GM19023 (cell line): ENCODE measurements at regions not wholly inside any gene's neighbourhood (a gene's known extent, or its start where the extent isn't known, plus 50 kb on each side); places are given as distances from the start of the nearest gene placed in this dataset.

ENCODE experiments used
- ATAC-seq: cut with Tn5 transposase; IDR thresholded peaks from one replicate; pipeline ENCODE4 v1.9.1; 2021; ENCODE audit warnings: mild to moderate bottlenecking, moderate library complexity; ENCODE audit not compliant: unreplicated experiment

DNA sequence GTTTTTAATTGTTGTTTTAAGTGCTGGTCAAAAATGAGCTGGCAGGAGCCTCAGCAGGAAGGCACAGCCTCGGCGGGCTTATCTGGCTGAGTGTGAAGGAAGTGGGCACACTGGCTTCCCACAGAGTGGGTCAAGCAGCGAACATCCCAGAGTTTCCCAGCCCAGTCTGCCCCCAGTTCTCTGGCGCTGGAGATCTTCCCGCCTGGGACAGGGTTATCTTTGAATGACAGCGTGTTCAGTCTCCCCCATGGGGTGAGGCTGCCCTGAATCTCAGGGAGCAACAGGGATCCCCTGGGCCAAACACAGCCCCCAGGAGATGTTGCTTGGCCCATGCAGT lies 122.2 kb upstream of the PTPN1 start:
- no peak for ATAC-seq

DNA sequence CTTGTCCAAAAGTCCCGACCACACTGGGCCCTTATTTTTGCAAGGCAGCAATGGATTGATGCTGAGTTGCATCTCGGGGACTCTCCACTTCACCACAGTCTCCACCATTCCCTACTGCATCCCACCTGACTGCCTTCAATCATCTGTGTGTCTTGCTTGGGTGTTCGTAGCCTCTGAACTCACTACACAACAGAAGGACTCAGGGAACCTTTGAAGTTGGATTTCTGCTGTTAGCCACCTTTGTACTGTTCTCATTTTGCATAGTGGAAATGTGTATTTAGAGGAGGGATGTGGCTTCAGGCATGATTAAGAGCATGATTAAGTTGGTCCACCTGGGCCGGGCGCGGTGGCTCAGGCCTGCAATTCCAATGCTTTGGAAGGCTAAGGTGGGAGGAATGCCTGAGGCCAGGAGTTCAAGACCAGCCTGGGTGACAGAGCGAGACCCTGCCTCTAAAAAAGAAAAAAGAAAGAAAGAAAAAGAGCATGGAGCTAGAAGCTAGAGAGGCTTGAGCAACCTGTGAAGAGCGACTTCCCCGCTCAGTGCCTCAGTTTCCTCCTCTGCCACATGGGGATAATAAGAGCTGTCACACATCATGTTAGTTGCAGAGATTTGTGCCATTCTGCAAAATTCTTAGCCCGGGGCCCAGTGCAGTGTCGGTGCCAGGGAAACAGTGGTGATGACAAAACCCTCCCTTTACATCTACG lies 121.3 kb upstream of the PTPN1 start:
- ATAC-seq, result no peak

GRCh38 chr20:50389438-50389807 lies 120.8 kb upstream of the PTPN1 start:
- no peak for ATAC-seq

DNA sequence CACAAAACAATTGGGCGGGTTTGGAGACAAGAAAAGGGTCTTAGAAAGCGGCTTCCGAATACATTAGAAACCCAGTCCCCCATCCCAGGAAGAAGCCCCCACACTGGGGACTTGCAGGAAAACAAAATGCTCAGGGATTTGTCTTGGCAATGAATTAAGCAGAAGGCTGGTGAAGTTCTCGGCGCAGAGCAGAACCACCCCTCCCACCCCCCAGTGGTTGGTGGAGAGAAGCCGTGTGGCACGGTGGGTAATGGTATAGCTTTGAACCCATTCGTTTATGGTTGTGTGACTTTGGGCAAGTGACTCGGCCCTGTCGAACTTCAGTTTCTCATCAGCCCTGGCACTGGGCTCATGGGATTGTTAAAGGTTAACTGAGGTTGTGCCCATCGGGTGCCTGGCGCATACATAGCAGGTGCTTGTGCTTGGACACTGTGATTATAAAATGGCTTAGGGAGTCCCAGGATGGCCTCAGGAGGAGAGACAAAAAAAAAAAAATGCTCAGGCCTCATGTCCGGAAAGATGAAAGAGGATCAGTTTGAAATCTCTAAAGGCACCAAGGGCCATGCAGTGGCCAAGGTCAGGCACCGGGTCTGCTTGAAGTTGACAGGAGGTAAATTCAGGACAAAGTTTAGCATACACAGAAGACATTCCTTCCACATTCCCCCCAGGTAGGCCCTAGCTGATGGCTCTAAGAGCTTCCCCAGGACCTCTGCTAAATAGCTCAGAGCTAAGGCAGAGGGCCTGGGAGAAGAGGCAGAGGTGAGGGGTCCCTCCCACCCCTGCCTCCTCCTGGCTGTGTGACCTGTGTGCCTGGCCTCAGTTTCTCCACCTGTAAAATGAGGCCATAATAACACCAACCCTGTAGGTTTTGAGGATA lies 120.1 kb upstream of the PTPN1 start:
- ATAC-seq, result no peak

- ATAC-seq, result no peak
These were observed 119.3 kb upstream of the PTPN1 start for GRCh38 chr20:50390685-50391443.

- no peak for ATAC-seq
These were observed 118.6 kb upstream of the PTPN1 start for GRCh38 chr20:50391444-50392137.

- ATAC-seq, result no peak
These were observed 117.9 kb upstream of the PTPN1 start for GRCh38 chr20:50392138-50392866.

- no peak for ATAC-seq
These were observed 116.9 kb upstream of the PTPN1 start for GRCh38 chr20:50393242-50393641.

DNA sequence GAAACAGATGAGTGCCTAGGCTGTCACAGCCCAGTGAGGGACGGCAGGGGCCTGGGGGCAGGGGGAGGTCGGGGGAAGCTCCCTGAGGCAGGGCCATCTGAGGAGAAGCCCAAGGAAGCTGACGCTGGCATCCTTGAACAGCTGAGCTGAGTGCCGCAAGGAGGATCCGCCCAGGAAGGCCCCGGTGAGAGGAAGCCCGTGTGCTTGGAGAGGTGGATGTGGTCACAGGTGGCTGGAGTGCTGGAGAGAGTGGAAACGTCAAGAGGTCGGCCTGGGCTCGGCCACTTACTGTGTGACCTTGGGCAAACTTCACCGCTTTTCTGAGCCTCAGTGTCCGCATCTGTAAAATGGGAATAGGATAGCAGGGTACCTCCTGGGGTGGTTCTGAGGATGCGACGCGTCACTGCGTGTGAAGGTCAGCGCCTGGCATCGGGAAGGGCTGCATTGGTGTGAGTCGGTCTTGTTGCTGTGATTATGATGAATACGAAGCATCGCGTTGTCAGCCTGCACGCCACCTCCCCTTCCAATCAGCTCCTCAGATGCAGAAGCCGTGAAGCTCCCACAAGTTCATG lies 116.1 kb upstream of the PTPN1 start:
- ATAC-seq, result no peak

DNA sequence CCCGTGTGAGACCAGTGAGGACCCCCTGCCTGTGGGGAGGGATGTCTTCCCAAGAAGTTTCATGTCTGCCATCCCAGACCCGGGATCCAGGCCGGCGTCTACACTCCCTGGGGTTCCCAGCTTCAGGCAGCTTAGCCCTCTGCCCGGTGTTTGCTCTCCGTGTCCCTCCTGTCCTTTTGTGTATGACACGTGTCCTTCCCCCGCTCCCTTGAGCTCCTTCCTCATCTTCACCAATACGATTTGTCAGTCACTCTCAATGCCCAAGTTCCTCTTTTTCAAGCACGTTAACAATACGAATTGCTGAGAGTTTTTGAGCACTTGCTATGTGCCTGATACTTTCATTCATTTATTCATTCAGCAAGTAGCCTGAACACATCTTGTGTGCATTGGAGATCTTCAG lies 115.6 kb upstream of the PTPN1 start:
- ATAC-seq, result no peak

DNA sequence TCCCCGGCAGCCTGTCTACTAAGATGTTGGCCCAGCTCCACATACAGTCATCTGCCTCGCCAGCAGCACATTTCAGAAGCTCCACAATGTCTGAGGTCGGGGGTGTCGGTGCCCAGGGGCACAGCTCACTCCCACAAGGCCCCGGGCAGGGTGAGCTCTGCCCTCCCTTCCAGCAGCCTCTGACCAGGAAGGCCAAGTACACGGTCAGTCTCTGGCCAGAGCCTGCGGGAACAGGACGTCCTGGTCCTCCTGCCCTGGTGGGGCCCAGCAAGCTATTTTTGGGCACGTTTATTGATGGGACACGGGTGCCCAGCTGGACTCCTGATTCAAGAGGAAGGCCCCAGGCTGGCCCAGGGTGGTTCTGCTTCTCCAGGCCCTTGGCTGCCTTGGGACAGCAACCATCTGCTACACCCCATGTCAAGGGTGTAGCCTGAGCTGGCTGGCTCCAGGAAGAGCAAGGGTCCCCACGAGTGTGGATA lies 114.9 kb upstream of the PTPN1 start:
- ATAC-seq, result no peak

DNA sequence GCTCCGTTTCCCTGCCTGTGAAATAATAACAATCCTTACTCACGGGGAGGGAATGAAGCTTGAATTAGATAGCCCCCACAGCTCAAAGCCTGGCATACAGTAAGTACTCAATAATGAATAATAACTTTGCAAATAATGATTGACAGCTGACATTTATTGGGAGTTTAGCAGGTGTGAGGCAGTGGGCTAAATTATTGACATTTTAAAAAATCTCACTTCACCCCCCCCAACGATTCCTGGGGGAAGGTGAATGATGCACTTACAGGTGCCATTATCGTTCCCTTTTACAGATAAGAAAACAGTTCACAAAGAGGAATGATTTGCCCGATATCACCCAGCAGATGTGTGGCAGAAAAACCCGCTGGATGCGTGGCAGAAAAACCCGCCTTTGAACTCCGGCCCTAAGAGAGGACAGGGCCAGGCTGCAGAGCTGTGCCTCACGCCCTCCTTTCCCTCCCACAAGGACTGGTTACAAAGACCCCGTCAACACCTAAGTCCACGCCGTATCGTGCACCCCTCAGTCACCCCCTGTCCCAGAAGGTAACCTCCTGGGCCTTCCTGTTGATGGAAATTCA lies 114.2 kb upstream of the PTPN1 start:
- no peak for ATAC-seq

- no peak for ATAC-seq
These were observed 113.6 kb upstream of the PTPN1 start for GRCh38 chr20:50396623-50397022.

GRCh38 chr20:50397058-50397457 lies 113.1 kb upstream of the PTPN1 start:
- no peak for ATAC-seq

DNA sequence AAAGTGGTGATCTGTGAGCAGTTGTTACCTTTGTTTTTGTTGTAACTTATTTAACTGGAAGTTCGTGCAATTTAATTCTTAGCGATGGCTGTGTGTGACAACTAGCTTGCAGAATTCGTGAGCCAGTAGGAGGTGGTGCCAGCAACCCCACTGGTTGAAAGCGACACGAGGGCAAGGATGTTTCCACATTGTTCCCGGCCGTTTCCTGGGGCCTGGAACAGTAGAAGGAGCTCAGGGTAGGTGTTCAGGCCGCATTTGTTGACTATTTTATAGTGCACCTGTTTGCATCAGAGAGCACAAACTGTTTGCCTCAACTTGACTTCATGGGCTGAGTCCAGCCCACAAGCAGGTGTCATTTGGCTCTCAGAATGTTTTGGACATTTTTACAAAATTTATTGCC lies 112.1 kb upstream of the PTPN1 start:
- no peak for ATAC-seq

DNA sequence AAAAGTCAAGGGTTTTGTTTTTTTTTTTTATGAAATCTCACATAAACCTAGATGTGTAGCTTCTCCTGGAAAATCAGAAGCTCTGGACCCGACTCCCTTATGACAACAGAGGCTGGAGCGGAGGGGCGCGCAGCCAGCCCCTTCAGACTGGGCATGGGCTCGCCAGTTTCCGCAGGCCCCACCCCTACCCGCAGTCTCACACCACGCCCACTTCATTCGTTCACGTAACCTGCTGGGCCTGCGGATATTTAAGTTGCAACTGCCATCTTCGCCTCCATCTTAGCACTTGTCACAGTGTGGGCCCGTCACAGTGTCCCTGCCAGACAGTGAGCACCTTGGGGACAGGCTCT lies 111.7 kb upstream of the PTPN1 start:
- ATAC-seq, result no peak

DNA sequence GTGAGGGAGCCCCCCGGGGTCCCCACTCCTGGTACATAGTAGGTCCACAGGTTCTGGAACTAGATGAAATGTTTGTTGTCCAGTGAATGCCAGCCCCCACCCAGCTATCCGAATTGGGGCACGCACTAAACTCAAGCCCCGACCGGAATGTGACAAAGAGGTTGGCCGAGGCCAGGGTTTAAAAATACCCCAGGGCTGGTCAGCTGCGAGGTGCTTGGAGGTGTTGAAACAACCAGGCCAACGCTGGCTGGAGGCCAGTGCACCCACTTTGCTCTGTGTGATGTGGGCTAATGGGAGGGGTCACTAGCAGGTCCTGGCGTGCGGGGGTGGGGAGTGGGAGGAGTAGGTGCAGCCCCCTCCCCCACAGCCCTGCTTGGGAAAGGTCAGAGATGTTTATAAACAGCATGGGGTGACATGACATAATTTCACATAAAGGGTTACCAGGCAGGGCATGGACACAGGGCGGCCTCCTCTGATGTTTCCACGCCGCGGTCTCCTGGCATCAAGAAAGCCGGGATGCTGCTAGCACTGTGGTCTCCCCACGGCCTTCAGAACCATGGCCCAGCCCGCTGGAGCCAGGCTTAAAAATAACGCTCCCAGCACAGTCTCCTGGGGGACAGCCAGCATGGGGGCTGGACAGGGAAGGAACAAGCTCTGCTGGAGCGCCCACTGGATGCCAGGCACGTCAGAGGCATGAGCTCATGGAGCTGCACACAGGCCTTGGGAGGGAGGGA lies 111.2 kb upstream of the PTPN1 start:
- ATAC-seq, result no peak

DNA sequence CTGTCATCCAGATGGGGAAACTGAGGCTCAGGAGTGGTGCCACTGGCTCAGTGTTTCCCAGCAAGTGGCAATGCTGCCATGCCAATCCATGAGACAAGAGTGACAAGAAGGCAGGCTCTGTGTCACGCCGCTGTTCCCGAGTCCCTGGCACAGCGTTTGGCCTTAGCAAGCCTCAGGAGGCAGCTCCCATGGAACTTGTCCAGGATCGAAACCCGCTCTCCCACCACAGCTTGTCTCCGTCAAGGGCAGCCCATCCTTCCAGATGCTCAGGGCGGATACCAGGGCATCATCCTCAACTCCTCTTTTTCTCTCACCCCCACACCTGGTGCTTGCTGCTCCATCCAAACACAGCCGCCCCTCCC lies 110.6 kb upstream of the PTPN1 start:
- ATAC-seq, result no peak
